T-cell (primary cell): ENCODE measurements at regions not wholly inside any gene's neighbourhood (a gene's known extent, or its start where the extent isn't known, plus 50 kb on each side); places are given as distances from the start of the nearest gene placed in this dataset.

Source experiments
- ATAC-seq, 4 experiments: fragments of 200-7000 bp in 3 of 4; fragments of 150-1000 bp in 1 of 4; cut with Tn5 transposase; replicated peaks in 1 of 4; 1 replicate in 3 of 4; 2 replicates in 1 of 4; pipeline ENCODE4 v1.10.0; 2021; ENCODE audit warnings: moderate library complexity in 3 of 4, mild to moderate bottlenecking in 2 of 4, moderate number of reproducible peaks in 1 of 4
- CTCF ChIA-PET, 2 donors: fragments of 300-600 bp; sonication (Branson Sonifier 250); formaldehyde crosslinking; loops; one replicate each; lab custom pipeline; 2022; ENCODE audit warnings: antibody characterized with exemption in 2 of 2; lab: Charles Lee
- POLR2A ChIA-PET, 2 donors: fragments of 300-600 bp; sonication (Branson Sonifier 250); formaldehyde crosslinking; loops; one replicate each; lab custom pipeline; 2022; ENCODE audit warnings: antibody characterized with exemption in 2 of 2; lab: Charles Lee
- DNase-seq, 35 experiments: peaks; one replicate each; pipeline versions ENCODE4 v3.0.0 to v3.0.0-alpha.2; 2013 to 2023
- H3K27ac ChIP-seq: one replicate; pipeline ENCODE4 v1.5.1; 2013; ENCODE audit warnings: low read length
- H3K27me3 ChIP-seq, 2 experiments: replicated peaks in 1 of 2; 1 replicate in 1 of 2; 2 replicates in 1 of 2; pipeline versions ENCODE4 v1.6.1 to v1.7.0; 2013; ENCODE audit warnings: low read length in 1 of 2, mixed read lengths in 1 of 2; ENCODE audit not compliant: control insufficient read depth in 2 of 2, insufficient read depth in 2 of 2; ENCODE audit errors: extremely low read depth in 1 of 2
- H3K36me3 ChIP-seq, 2 donors: 1 replicate in 1 of 2; 2 replicates in 1 of 2; pipeline versions ENCODE4 v1.6.1 to v1.7.0; 2013; ENCODE audit warnings: low read length in 1 of 2; ENCODE audit not compliant: control insufficient read depth in 2 of 2, insufficient read depth in 1 of 2; ENCODE audit errors: extremely low read depth in 1 of 2
- H3K4me1 ChIP-seq, 2 experiments: 1 replicate in 1 of 2; 2 replicates in 1 of 2; pipeline versions ENCODE4 v1.6.1 to v1.7.0; 2013; ENCODE audit warnings: low read length in 2 of 2, mixed read lengths in 1 of 2; ENCODE audit not compliant: insufficient read depth in 2 of 2, control insufficient read depth in 1 of 2; ENCODE audit errors: extremely low read depth in 1 of 2
- H3K4me3 ChIP-seq, 2 donors: 1 replicate in 1 of 2; 2 replicates in 1 of 2; pipeline versions ENCODE4 v1.5.1 to v1.7.0; 2013; ENCODE audit warnings: mild to moderate bottlenecking in 2 of 2, low read length in 1 of 2, moderate library complexity in 1 of 2; ENCODE audit not compliant: control insufficient read depth in 1 of 2; ENCODE audit errors: extremely low read depth in 1 of 2
- H3K9me3 ChIP-seq: 2 replicates; pipeline ENCODE4 v1.7.0; 2013
- H3K27ac Mint-ChIP-seq, 2 donors: one replicate each; pipeline ENCODE4 v1.8.0; 2020 to 2021; ENCODE audit warnings: mild to moderate bottlenecking in 2 of 2, mixed read lengths in 2 of 2
- H3K27me3 Mint-ChIP-seq, 2 donors: one replicate each; pipeline ENCODE4 v1.8.0; 2021 to 2022; ENCODE audit warnings: mixed read lengths in 2 of 2
- H3K36me3 Mint-ChIP-seq: one replicate; pipeline ENCODE4 v1.8.0; 2021; ENCODE audit warnings: mixed read lengths
- H3K4me1 Mint-ChIP-seq, 3 donors: one replicate each; pipeline ENCODE4 v1.8.0; 2020 to 2022; ENCODE audit warnings: mixed read lengths in 3 of 3, mild to moderate bottlenecking in 1 of 3
- H3K4me3 Mint-ChIP-seq, 3 donors: one replicate each; pipeline ENCODE4 v1.8.0; 2020 to 2022; ENCODE audit warnings: mild to moderate bottlenecking in 3 of 3, mixed read lengths in 3 of 3, moderate library complexity in 3 of 3
- H3K9me3 Mint-ChIP-seq, 3 donors: one replicate each; pipeline ENCODE4 v1.8.0; 2020 to 2022; ENCODE audit warnings: mixed read lengths in 3 of 3
- WGBS: methylation state at CpG from one replicate; pipeline ENCODE4 v1.1.5; 2013; ENCODE audit warnings: missing lambda C conversion rate; ENCODE audit not compliant: insufficient coverage; 5-methylcytosine and 5-hydroxymethylcytosine counted together

GRCh38 chr1:59025201-59025600 lies 241.4 kb upstream of the JUN start:
- CTCF ChIA-PET: no interaction called here
- no CpG with 5 or more reads among the region's 2 CpGs for WGBS

DNA sequence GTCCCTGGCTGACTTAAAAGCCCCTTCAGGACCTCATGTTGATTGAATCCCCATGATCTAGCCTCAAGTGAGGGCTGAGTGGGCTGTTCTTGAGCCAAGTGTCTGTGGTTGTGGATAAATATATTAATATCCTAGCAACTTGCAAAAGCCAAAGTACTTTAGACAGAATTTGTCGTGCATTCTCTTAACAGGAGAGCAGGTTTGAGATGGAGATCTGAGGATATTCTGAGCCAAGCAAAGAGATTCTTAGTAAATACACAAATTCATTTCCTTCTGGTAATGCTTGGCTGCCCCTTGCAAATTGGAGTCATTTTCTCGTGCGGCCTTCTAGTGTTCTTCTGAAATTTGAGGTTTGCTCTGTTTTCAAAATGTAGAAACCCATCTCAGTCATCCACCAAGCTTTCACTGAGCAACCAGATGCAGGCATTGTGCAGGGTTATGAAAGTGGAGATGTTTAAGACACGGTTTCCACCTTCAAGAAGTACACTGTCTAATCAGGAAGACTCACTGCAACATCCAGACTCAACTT lies 242.1 kb upstream of the JUN start:
- ATAC-seq (no peak), DNase-seq (no peak)
- ChIA-PET CTCF (no interaction called here), POLR2A (no interaction called here)
- H3K4me3 Mint-ChIP-seq: no peak overlapping the region
- H3K4me1 Mint-ChIP-seq: peaks cover 2 to 8% (median 7%) of the 10 kb centered on the region in 3 donors
- H3K27me3 Mint-ChIP-seq: no peaks in the 10 kb centered on the region
- no peaks in the 10 kb centered on the region for H3K27me3 ChIP-seq
- WGBS: 100% methylated on average over 1 of the region's 4 CpGs
- no peak overlapping the region for H3K4me3 ChIP-seq
- H3K4me1 ChIP-seq: peaks cover 0 to 1% of the 10 kb centered on the region in 2 experiments
- no peaks in the 10 kb centered on the region for H3K36me3 ChIP-seq
- no peak overlapping the region for H3K27ac Mint-ChIP-seq
- no peaks in the 10 kb centered on the region for H3K36me3 Mint-ChIP-seq
- no peaks in the 10 kb centered on the region for H3K9me3 Mint-ChIP-seq
- H3K27ac ChIP-seq: no peak overlapping the region
- H3K9me3 ChIP-seq: no peaks in the 10 kb centered on the region

More at GRCh38 chr1:59025201-59025600, 241.4 kb upstream of the JUN start:
- H3K4me1 ChIP-seq: peaks cover 7 to 9% of the 10 kb centered on the region in 2 experiments
- no peaks in the 10 kb centered on the region for H3K27me3 ChIP-seq
- no peak overlapping the region for H3K27ac ChIP-seq
- ATAC-seq (no peak), DNase-seq (no peak)
- Mint-ChIP-seq H3K4me1 (peaks cover 10 to 16% (median 14%) of the 10 kb centered on the region in 3 donors), H3K4me3 (no peak overlapping the region), H3K36me3 (no peaks in the 10 kb centered on the region), H3K9me3 (no peaks in the 10 kb centered on the region), H3K27me3 (no peaks in the 10 kb centered on the region), H3K27ac (no peak overlapping the region)
- no peaks in the 10 kb centered on the region for H3K36me3 ChIP-seq
- no peaks in the 10 kb centered on the region for H3K9me3 ChIP-seq
- H3K4me3 ChIP-seq: no peak overlapping the region
- POLR2A ChIA-PET: no interaction called here

DNA sequence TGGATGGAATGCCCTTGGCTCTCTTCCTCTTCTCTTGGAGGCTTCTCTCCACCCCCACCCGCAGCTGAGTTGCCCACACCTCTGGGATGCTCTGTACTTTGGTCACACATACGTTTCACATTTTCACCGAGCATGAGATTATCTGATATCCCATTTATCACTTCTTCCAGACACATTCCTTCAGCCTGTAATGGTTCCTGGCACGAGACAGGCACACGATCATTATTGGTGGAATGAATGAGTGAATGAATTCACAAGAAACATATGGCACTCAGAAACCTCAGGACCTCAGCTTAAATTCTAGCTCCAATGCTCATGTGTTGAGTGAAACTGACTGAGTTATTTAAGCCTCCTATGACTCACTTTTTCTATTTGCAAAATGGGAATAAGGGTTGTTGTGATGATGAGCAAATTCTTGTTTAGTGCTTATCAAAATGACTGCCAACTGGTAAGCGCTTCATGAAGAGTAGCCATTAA lies 242.7 kb upstream of the JUN start:
- no peaks in the 10 kb centered on the region for H3K9me3 ChIP-seq
- H3K27ac ChIP-seq: no peak overlapping the region
- no peaks in the 10 kb centered on the region for H3K4me1 ChIP-seq
- Mint-ChIP-seq H3K9me3 (no peaks in the 10 kb centered on the region), H3K27ac (no peak overlapping the region), H3K4me1 (peaks cover 0 to 5% (median 4%) of the 10 kb centered on the region in 3 donors), H3K4me3 (no peak overlapping the region), H3K27me3 (no peaks in the 10 kb centered on the region), H3K36me3 (no peaks in the 10 kb centered on the region)
- H3K4me3 ChIP-seq: no peak overlapping the region
- ATAC-seq: no peak
- POLR2A ChIA-PET: no interaction called here
- DNase-seq: no peak
- 80% methylated on average over 1 of the region's 6 CpGs for WGBS
- no peaks in the 10 kb centered on the region for H3K27me3 ChIP-seq
- CTCF ChIA-PET: no interaction called here
- no peaks in the 10 kb centered on the region for H3K36me3 ChIP-seq

DNA sequence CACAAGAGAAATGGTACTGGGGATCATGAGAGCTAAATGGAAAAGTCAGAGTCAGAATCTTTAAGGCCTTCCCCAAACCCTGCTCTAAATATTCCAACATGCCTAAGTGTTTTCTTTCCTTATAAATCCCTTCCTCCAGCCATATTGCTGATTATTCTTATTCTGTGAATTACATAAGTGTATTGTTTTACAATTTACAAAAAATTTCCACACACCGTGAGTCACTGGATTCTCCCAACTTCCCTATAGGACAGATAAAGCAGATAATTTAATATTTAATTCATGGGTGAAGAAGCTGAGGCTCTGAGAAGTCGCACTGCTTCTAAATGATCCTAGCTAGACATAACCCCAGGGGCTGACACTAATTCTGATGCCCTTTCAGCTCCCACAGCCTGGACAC lies 243.3 kb upstream of the JUN start:
- H3K27ac ChIP-seq: no peak overlapping the region
- ChIA-PET POLR2A (no interaction called here), CTCF (no interaction called here)
- ATAC-seq (no peak), DNase-seq (no peak)
- Mint-ChIP-seq H3K27me3 (no peaks in the 10 kb centered on the region), H3K4me1 (peaks cover 0 to 4% (median 3%) of the 10 kb centered on the region in 3 donors), H3K4me3 (no peak overlapping the region), H3K9me3 (no peaks in the 10 kb centered on the region), H3K36me3 (no peaks in the 10 kb centered on the region), H3K27ac (no peak overlapping the region)
- no CpG with 5 or more reads among the region's 2 CpGs for WGBS
- no peaks in the 10 kb centered on the region for H3K9me3 ChIP-seq
- no peaks in the 10 kb centered on the region for H3K36me3 ChIP-seq
- no peaks in the 10 kb centered on the region for H3K27me3 ChIP-seq
- H3K4me3 ChIP-seq: no peak overlapping the region
- H3K4me1 ChIP-seq: no peaks in the 10 kb centered on the region

- no peak for ATAC-seq
- POLR2A ChIA-PET: no interaction called here
- H3K36me3 Mint-ChIP-seq: no peaks in the 10 kb centered on the region
Observed at GRCh38 chr1:59028048-59028447, 244.2 kb upstream of the JUN start.

GRCh38 chr1:59029411-59030167 lies 245.7 kb upstream of the JUN start:
- Mint-ChIP-seq H3K27me3 (no peaks in the 10 kb centered on the region), H3K4me1 (peaks cover 0 to 4% (median 0%) of the 10 kb centered on the region in 3 donors), H3K27ac (no peak overlapping the region), H3K9me3 (no peaks in the 10 kb centered on the region), H3K36me3 (no peaks in the 10 kb centered on the region), H3K4me3 (no peak overlapping the region)
- no peaks in the 10 kb centered on the region for H3K27me3 ChIP-seq
- H3K9me3 ChIP-seq: no peaks in the 10 kb centered on the region
- POLR2A ChIA-PET: no interaction called here
- CTCF ChIA-PET: no interaction called here
- no peak overlapping the region for H3K4me3 ChIP-seq
- ATAC-seq (no peak), DNase-seq (no peak)
- WGBS: 100% methylated on average over 1 of the region's 5 CpGs
- H3K27ac ChIP-seq: no peak overlapping the region
- no peaks in the 10 kb centered on the region for H3K4me1 ChIP-seq
- H3K36me3 ChIP-seq: no peaks in the 10 kb centered on the region

More at GRCh38 chr1:59028048-59028447, 244.2 kb upstream of the JUN start:
- Histone ChIP-seq H3K4me1 (no peaks in the 10 kb centered on the region), H3K36me3 (no peaks in the 10 kb centered on the region), H3K27me3 (no peaks in the 10 kb centered on the region), H3K27ac (no peak overlapping the region), H3K9me3 (no peaks in the 10 kb centered on the region), H3K4me3 (no peak overlapping the region)
- Mint-ChIP-seq H3K9me3 (no peaks in the 10 kb centered on the region), H3K27me3 (no peaks in the 10 kb centered on the region), H3K4me3 (no peak overlapping the region), H3K4me1 (peaks cover 0 to 4% (median 0%) of the 10 kb centered on the region in 3 donors), H3K27ac (no peak overlapping the region)
- 98% methylated on average over 3 of the region's 3 CpGs for WGBS
- CTCF ChIA-PET: interaction anchor here in 1 of 2 donors (1.0 kb wide), 1 partner anchor 9 kb away, joined by 4 read pairs; no protein-coding TSS in a partner anchor
- no peak for DNase-seq
